GM12878 (cell line): ENCODE measurements at regions not wholly inside any gene's neighbourhood (a gene's known extent, or its start where the extent isn't known, plus 50 kb on each side); places are given as distances from the start of the nearest gene placed in this dataset.

Experiments
- ATAC-seq: fragments of 200-7000 bp; cut with Tn5 transposase; 3 replicates; pipeline ENCODE4 v1.9.1; 2020; ENCODE audit warnings: mild to moderate bottlenecking, moderate library complexity
- BruUV-seq: library from RNA; stranded (reverse); fragments of 400-500 nt; replicated peaks from 2 replicates; lab custom pipeline; 2021; lab: Mats Ljungman, UMichigan
- CTCF ChIA-PET: fragments of 300-600 bp; sonication (Branson Sonifier 250); formaldehyde crosslinking; extraction: SDS; loops from one replicate; lab custom pipeline; 2021; ENCODE audit warnings: inconsistent platforms; lab: Yijun Ruan, JAX
- POLR2A ChIA-PET: fragments of 350-600 bp; formaldehyde crosslinking; extraction: SDS; loops from one replicate; lab custom pipeline; 2021; ENCODE audit warnings: inconsistent platforms; lab: Charles Lee
- RAD21 ChIA-PET: fragments of 300-600 bp; sonication (Branson Sonifier 250); formaldehyde crosslinking; loops from one replicate; lab custom pipeline; 2023; ENCODE audit warnings: antibody characterized with exemption; ENCODE audit not compliant: unreplicated experiment; lab: Charles Lee
- SMC1A ChIA-PET: fragments of 300-600 bp; sonication (Branson Sonifier 250); formaldehyde crosslinking; loops from one replicate; lab custom pipeline; 2023; ENCODE audit not compliant: unreplicated experiment, uncharacterized antibody; lab: Charles Lee
- DNase-seq: peaks from one replicate; pipeline ENCODE4 v3.0.0-alpha.2; 2011; ENCODE audit warnings: low read depth, low spot score
- FAIRE-seq: peaks from 3 replicates; lab custom pipeline; 2011; peaks lifted over from hg19 to GRCh38; lab: Jason Lieb, UNC
- H2AFZ ChIP-seq: 2 replicates; pipeline ENCODE4 v1.6.0; 2011; ENCODE audit warnings: low read depth, low read length, control low read depth; ENCODE audit not compliant: control insufficient read depth
- H3K27ac ChIP-seq: 2 replicates; pipeline ENCODE4 v1.5.1; 2011; ENCODE audit warnings: control low read depth; ENCODE audit not compliant: control insufficient read depth, insufficient read depth
- H3K27me3 ChIP-seq, 2 experiments: replicated peaks in 1 of 2; 2 replicates each; pipeline versions ENCODE4 v1.6.0 to v1.6.1; 2011; ENCODE audit warnings: low read length in 1 of 2; ENCODE audit not compliant: control insufficient read depth in 2 of 2, insufficient read depth in 2 of 2
- H3K36me3 ChIP-seq, 2 experiments: 2 replicates each; pipeline ENCODE4 v1.5.1; 2011; ENCODE audit warnings: low read length in 1 of 2; ENCODE audit not compliant: control insufficient read depth in 2 of 2, insufficient read depth in 2 of 2
- H3K4me1 ChIP-seq: 2 replicates; pipeline ENCODE4 v1.6.1; 2011; ENCODE audit warnings: mild to moderate bottlenecking, low read length, moderate library complexity, mixed read lengths; ENCODE audit not compliant: control insufficient read depth, insufficient read depth
- H3K4me2 ChIP-seq: 2 replicates; pipeline ENCODE4 v1.6.0; 2011; ENCODE audit warnings: control low read depth; ENCODE audit not compliant: control insufficient read depth, insufficient read depth
- H3K4me3 ChIP-seq: fragments of 200-600 bp; sonication (generic); 2 replicates; pipeline ENCODE4 v1.5.1; 2016
- H3K79me2 ChIP-seq: 2 replicates; pipeline ENCODE4 v1.6.0; 2011; ENCODE audit warnings: low read length; ENCODE audit not compliant: control insufficient read depth, insufficient read depth
- H3K9ac ChIP-seq: 2 replicates; pipeline ENCODE4 v1.8.0; 2011; ENCODE audit warnings: low read length, control low read depth, mixed read lengths; ENCODE audit not compliant: control insufficient read depth, insufficient read depth
- H3K9me3 ChIP-seq: replicated peaks from 3 replicates; pipeline ENCODE4 v1.5.1; 2011; ENCODE audit warnings: mild to moderate bottlenecking, low read length; ENCODE audit not compliant: control insufficient read depth, insufficient read depth
- H4K20me1 ChIP-seq: 2 replicates; pipeline ENCODE4 v1.6.0; 2011; ENCODE audit not compliant: control insufficient read depth, insufficient read depth
- BHLHE40 ChIP-seq, 2 experiments: fragments of 450-650 bp in 1 of 2; IDR thresholded peaks; 2 replicates each; pipeline ENCODE4 v1.6.1; 2011 to 2017; ENCODE audit warnings: low read depth in 2 of 2, borderline replicate concordance in 1 of 2, improper control_type of control experiment in 1 of 2, low read length in 1 of 2, mild to moderate bottlenecking in 1 of 2
- DPF2 ChIP-seq: fragments of 450-650 bp; IDR thresholded peaks from 2 replicates; pipeline ENCODE4 v1.6.1; 2017; ENCODE audit warnings: mild to moderate bottlenecking
- NFYB ChIP-seq: IDR thresholded peaks from 2 replicates; pipeline ENCODE4 v1.6.1; 2011; ENCODE audit warnings: low read depth, mild to moderate bottlenecking, low read length, improper control_type of control experiment, moderate library complexity; ENCODE audit not compliant: insufficient read depth
- POLR2AphosphoS5 ChIP-seq: IDR thresholded peaks from 2 replicates; pipeline ENCODE4 v1.6.1; 2011; ENCODE audit warnings: mild to moderate bottlenecking, low read length, inconsistent platforms
- RELA ChIP-seq: fragments of 450-650 bp; IDR thresholded peaks from 2 replicates; pipeline ENCODE4 v1.8.0; 2014; ENCODE audit warnings: borderline replicate concordance; ENCODE audit not compliant: partially characterized antibody
- ZZZ3 ChIP-seq: IDR thresholded peaks from 2 replicates; pipeline ENCODE4 v1.6.1; 2011; ENCODE audit warnings: low read depth; ENCODE audit not compliant: control insufficient read depth, insufficient read length
- WGBS: methylation state at CpG from one replicate; pipeline ENCODE4 v1.1.6; 2016; ENCODE audit warnings: low lambda C conversion rate; ENCODE audit not compliant: insufficient replicate concordance, insufficient coverage; ENCODE audit errors: missing lambda C conversion rate; 5-methylcytosine and 5-hydroxymethylcytosine counted together
- in situ Hi-C: fragments of 300-500 bp; cut with MboI; formaldehyde crosslinking; loops from 9 replicates; pipeline ENCODE4 v1.14.3; 2018; ENCODE audit warnings: mixed read lengths
- intact Hi-C: fragments of 100-400 bp; cut with micrococcal nuclease; formaldehyde crosslinking; loops from one replicate; pipeline ENCODE4 v1.14.2; 2022; ENCODE audit not compliant: unreplicated experiment

- TF ChIP-seq ZZZ3, result no peak
- TF ChIP-seq RELA, result no peak
- no peak for TF ChIP-seq NFYB
- no peak for TF ChIP-seq BHLHE40 (IDR thresholded peaks at IDR 0.05; ENCODE audit: borderline replicate concordance in 1 of 2, low read depth in 2 of 2, low read length in 1 of 2)
These were observed 97.0 kb upstream of the TRIM2 start (continued) for GRCh38 chr4:153107246-153107645.

GRCh38 chr4:153109296-153109849 lies 94.9 kb upstream of the TRIM2 start:
- no peak overlapping the region for H3K27ac ChIP-seq
- no peak for DNase-seq
- 73% methylated on average over 3 of the region's 3 CpGs for WGBS
- no peaks in the 10 kb centered on the region for H3K36me3 ChIP-seq
- no TSS peak for BruUV-seq
- no peaks in the 10 kb centered on the region for H3K4me1 ChIP-seq
- H3K4me3 ChIP-seq, result no peak overlapping the region
- H3K27me3 ChIP-seq, result peaks cover 2% of the 10 kb centered on the region in 2 experiments; a peak in 1 of 4 replicates
- ChIA-PET RAD21 (interaction anchor here (0.6 kb wide), 1 partner anchor 90 kb away, joined by 3 read pairs; no protein-coding TSS in a partner anchor), POLR2A (no interaction called here)
- no peaks in the 10 kb centered on the region; the same call in 2 of the 3 replicates for H3K9me3 ChIP-seq
- no peaks in the 10 kb centered on the region for H4K20me1 ChIP-seq
- intact Hi-C loops, result no loop called here
- no peak overlapping the region for H3K9ac ChIP-seq
- in situ Hi-C loops, result no loop called here
- TF ChIP-seq POLR2AphosphoS5 (no peak), DPF2 (no peak)
- TF ChIP-seq, all 136 proteins: peak for 0
- ChIA-PET SMC1A (interaction anchor here (1.4 kb wide), 1 partner anchor 374 kb away, joined by 3 read pairs; no protein-coding TSS in a partner anchor), CTCF (interaction anchor here (0.6 to 1.2 kb wide), 2 partner anchors 18 to 26 kb away, joined by 3 to 4 read pairs; no protein-coding TSS in a partner anchor)
- FAIRE-seq (no peak), ATAC-seq (no peak)
- Histone ChIP-seq H3K79me2 (no peaks in the 10 kb centered on the region), H3K4me2 (no peak overlapping the region), H2AFZ (no peak overlapping the region)
